OCI-LY7 (cell line): ENCODE measurements at regions not wholly inside any gene's neighbourhood (a gene's known extent, or its start where the extent isn't known, plus 50 kb on each side); places are given as distances from the start of the nearest gene placed in this dataset.

Experiments
- BruUV-seq: library from RNA; stranded (reverse); fragments of 400-500 nt; replicated peaks from 2 replicates; lab custom pipeline; 2021; lab: Mats Ljungman, UMichigan
- CTCF ChIA-PET: fragments of 300-600 bp; sonication (Branson Sonifier 250); formaldehyde crosslinking; loops from one replicate; lab custom pipeline; 2022; ENCODE audit warnings: antibody characterized with exemption; ENCODE audit not compliant: unreplicated experiment; lab: Charles Lee
- POLR2A ChIA-PET: fragments of 300-600 bp; sonication (Branson Sonifier 250); formaldehyde crosslinking; loops from one replicate; lab custom pipeline; 2022; ENCODE audit warnings: antibody characterized with exemption; lab: Charles Lee
- DNase-seq: peaks from one replicate; pipeline ENCODE4 v3.0.0-alpha.2; 2015; ENCODE audit warnings: low spot score
- H2AFZ ChIP-seq: fragments of 200-600 bp; sonication (generic), shearing (Covaris generic); 2 replicates; pipeline ENCODE4 v1.6.1; 2014; ENCODE audit warnings: mild to moderate bottlenecking, antibody characterized with exemption, low read length, moderate library complexity
- H3K27ac ChIP-seq: fragments of 200-600 bp; sonication (generic); 2 replicates; pipeline ENCODE4 v1.5.1; 2014; ENCODE audit warnings: mixed run types, low read depth, mild to moderate bottlenecking, moderate library complexity, low read length, inconsistent platforms; ENCODE audit not compliant: poor library complexity, severe bottlenecking
- H3K36me3 ChIP-seq: fragments of 200-600 bp; sonication (generic); 2 replicates; pipeline ENCODE4 v1.6.1; 2014; ENCODE audit warnings: mild to moderate bottlenecking, antibody characterized with exemption, low read length, moderate library complexity, mixed read lengths; ENCODE audit not compliant: insufficient read depth
- H3K4me1 ChIP-seq: fragments of 200-600 bp; sonication (generic); 2 replicates; pipeline ENCODE4 v1.5.1; 2014; ENCODE audit warnings: mild to moderate bottlenecking, low read length; ENCODE audit not compliant: insufficient read depth, poor library complexity, severe bottlenecking
- H3K4me2 ChIP-seq: fragments of 200-600 bp; sonication (generic); 2 replicates; pipeline ENCODE4 v1.6.1; 2014; ENCODE audit warnings: mild to moderate bottlenecking, low read length
- H3K4me3 ChIP-seq: fragments of 200-600 bp; sonication (generic); 2 replicates; pipeline ENCODE4 v1.5.1; 2014; ENCODE audit warnings: mild to moderate bottlenecking, low read depth, low read length; ENCODE audit not compliant: poor library complexity, severe bottlenecking
- H3K79me2 ChIP-seq: fragments of 200-600 bp; sonication (generic); 2 replicates; pipeline ENCODE4 v1.6.1; 2016; ENCODE audit warnings: low read depth, mild to moderate bottlenecking, low read length, moderate library complexity, mixed read lengths; ENCODE audit not compliant: insufficient read depth
- H3K9me2 ChIP-seq: fragments of 200-600 bp; sonication (generic); 2 replicates; pipeline ENCODE4 v1.6.1; 2016; ENCODE audit warnings: mild to moderate bottlenecking, low read length, mixed read lengths; ENCODE audit not compliant: insufficient read depth
- H3K9me3 ChIP-seq: fragments of 200-600 bp; sonication (generic); 2 replicates; pipeline ENCODE4 v1.6.1; 2014; ENCODE audit warnings: mild to moderate bottlenecking, mixed run types, low read length, mixed read lengths
- H4K20me1 ChIP-seq: fragments of 200-600 bp; sonication (generic); 2 replicates; pipeline ENCODE4 v1.6.1; 2014; ENCODE audit warnings: mild to moderate bottlenecking, antibody characterized with exemption, low read length, moderate library complexity, mixed read lengths; ENCODE audit not compliant: insufficient read depth
- EZH2phosphoT487 ChIP-seq: fragments of 200-600 bp; sonication (generic); IDR thresholded peaks from 2 replicates; pipeline ENCODE4 v1.6.1; 2018; ENCODE audit warnings: low read depth, borderline replicate concordance, mild to moderate bottlenecking, mixed run types, antibody characterized with exemption, low read length, moderate library complexity, mixed read lengths
- intact Hi-C: fragments of 100-400 bp; cut with micrococcal nuclease; formaldehyde crosslinking; loops from one replicate; pipeline ENCODE4 v1.10.0; 2022; ENCODE audit not compliant: unreplicated experiment
- TF ChIP-seq, protein P1 (sequence below): fragments of 200-600 bp; sonication (generic); conservative IDR thresholded peaks from 2 replicates; pipeline ENCODE4 v1.5.1; 2014; ENCODE audit warnings: mild to moderate bottlenecking, antibody characterized with exemption, low read length, moderate library complexity, mixed read lengths

DNA sequence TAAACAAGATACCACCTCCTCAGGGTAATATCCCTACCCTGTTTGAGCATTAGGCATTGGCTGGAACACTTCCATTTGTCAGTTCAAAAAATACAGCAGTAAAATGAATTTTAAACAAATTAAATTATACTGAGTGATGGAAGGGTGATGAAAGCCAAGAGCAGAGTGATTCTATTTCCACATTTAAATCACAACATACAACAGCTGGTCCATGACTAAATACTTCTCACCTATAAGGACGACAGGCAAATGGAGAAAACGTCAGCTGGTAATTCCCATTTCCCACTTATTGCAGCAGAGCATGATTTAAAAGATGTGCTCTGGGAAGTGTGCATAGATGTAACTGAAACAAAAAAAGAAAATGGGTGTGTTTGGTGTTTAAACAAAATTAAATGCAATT, 543.6 kb upstream of the DAB2 start:
- BruUV-seq = no TSS peak
- no peaks in the 10 kb centered on the region for H3K36me3 ChIP-seq
- H2AFZ ChIP-seq = no peak overlapping the region
- no peak for DNase-seq
- no peaks in the 10 kb centered on the region for H3K9me2 ChIP-seq
- H3K27ac ChIP-seq = no peak overlapping the region
- no peaks in the 10 kb centered on the region for H3K4me1 ChIP-seq
- ChIA-PET CTCF (no interaction called here), POLR2A (no interaction called here)
- H3K4me2 ChIP-seq = no peak overlapping the region
- TF ChIP-seq, protein P1, sequence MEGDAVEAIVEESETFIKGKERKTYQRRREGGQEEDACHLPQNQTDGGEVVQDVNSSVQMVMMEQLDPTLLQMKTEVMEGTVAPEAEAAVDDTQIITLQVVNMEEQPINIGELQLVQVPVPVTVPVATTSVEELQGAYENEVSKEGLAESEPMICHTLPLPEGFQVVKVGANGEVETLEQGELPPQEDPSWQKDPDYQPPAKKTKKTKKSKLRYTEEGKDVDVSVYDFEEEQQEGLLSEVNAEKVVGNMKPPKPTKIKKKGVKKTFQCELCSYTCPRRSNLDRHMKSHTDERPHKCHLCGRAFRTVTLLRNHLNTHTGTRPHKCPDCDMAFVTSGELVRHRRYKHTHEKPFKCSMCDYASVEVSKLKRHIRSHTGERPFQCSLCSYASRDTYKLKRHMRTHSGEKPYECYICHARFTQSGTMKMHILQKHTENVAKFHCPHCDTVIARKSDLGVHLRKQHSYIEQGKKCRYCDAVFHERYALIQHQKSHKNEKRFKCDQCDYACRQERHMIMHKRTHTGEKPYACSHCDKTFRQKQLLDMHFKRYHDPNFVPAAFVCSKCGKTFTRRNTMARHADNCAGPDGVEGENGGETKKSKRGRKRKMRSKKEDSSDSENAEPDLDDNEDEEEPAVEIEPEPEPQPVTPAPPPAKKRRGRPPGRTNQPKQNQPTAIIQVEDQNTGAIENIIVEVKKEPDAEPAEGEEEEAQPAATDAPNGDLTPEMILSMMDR = no peak
- no peak for TF ChIP-seq EZH2phosphoT487
- intact Hi-C loops = no loop called here
- H3K4me3 ChIP-seq = no peak overlapping the region
- no peaks in the 10 kb centered on the region for H3K79me2 ChIP-seq
- no peaks in the 10 kb centered on the region for H3K9me3 ChIP-seq
- H4K20me1 ChIP-seq = no peaks in the 10 kb centered on the region

DNA sequence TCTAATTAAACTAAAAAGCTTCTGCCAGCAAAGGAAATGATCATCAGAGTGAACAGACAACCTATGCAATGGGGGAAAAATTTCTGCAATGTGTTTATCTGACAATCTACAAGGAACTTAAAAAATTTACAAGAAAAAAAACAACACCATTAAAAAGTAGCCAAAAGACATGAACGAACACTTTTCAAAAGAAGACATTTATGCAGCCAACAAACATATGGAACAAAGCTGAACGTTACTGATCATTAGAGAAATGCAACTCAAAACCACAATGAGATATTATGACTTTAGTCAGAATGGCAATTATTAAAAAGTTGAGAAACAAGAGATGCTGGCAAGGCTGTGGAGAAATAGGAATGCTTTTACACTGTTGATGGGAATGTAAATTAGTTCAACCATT, 530.4 kb upstream of the DAB2 start:
- no peak overlapping the region for H3K4me3 ChIP-seq
- H2AFZ ChIP-seq = no peak overlapping the region
- H3K4me1 ChIP-seq = no peaks in the 10 kb centered on the region
- no peaks in the 10 kb centered on the region for H4K20me1 ChIP-seq
- H3K9me2 ChIP-seq = no peaks in the 10 kb centered on the region
- H3K27ac ChIP-seq = no peak overlapping the region
- TF ChIP-seq, protein P1 = no peak
- no peak for TF ChIP-seq EZH2phosphoT487
- H3K36me3 ChIP-seq = no peaks in the 10 kb centered on the region
- BruUV-seq = no TSS peak
- ChIA-PET POLR2A (interaction anchor here (0.9 kb wide), 1 partner anchor 530 kb away, joined by 3 read pairs; no protein-coding TSS in a partner anchor), CTCF (no interaction called here)
- H3K4me2 ChIP-seq = no peak overlapping the region
- intact Hi-C loops = no loop called here
- DNase-seq = no peak
- no peaks in the 10 kb centered on the region for H3K79me2 ChIP-seq
- no peaks in the 10 kb centered on the region for H3K9me3 ChIP-seq

DNA sequence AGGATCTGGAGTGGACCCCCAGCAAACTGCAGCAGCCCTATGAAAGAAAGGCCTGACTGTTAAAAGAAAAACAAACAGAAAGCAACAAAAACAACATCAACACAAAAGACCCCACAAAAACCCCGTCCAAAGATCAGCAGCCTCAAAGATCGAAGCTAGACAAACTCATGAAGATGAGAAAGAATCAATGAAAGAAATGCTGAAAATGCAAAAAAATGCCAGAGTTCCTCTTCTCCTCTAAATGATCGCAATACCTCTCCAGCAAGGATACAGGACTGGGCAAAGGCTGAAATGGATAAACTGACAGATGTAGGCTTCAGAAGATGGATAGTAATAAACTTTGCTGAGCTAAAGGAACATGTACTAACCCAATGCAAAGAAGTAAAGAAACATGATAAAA, 526.3 kb upstream of the DAB2 start:
- H4K20me1 ChIP-seq = no peaks in the 10 kb centered on the region
- H3K4me3 ChIP-seq = no peak overlapping the region
- no peaks in the 10 kb centered on the region for H3K79me2 ChIP-seq
- no peak overlapping the region for H3K27ac ChIP-seq
- ChIA-PET POLR2A (interaction anchor here (0.9 kb wide), 1 partner anchor 10 kb away, joined by 3 read pairs; no protein-coding TSS in a partner anchor), CTCF (no interaction called here)
- no peaks in the 10 kb centered on the region for H3K9me3 ChIP-seq
- H2AFZ ChIP-seq = no peak overlapping the region
- TF ChIP-seq EZH2phosphoT487 = no peak
- TF ChIP-seq, protein P1 = no peak
- H3K4me2 ChIP-seq = no peak overlapping the region
- BruUV-seq = no TSS peak
- no peak for DNase-seq
- no peaks in the 10 kb centered on the region for H3K9me2 ChIP-seq
- no peaks in the 10 kb centered on the region for H3K4me1 ChIP-seq
- intact Hi-C loops = no loop called here
- no peaks in the 10 kb centered on the region for H3K36me3 ChIP-seq
